Small intestine (tissue), 7 donors: ENCODE measurements at regions not wholly inside any gene's neighbourhood (a gene's known extent, or its start where the extent isn't known, plus 50 kb on each side); places are given as distances from the start of the nearest gene placed in this dataset.

ENCODE experiments used
- DNase-seq, 2 donors: peaks; one replicate each; pipeline versions ENCODE4 v3.0.0 to v3.0.0-alpha.2; 2013
- FAIRE-seq: peaks from 2 replicates; lab custom pipeline; 2012; peaks lifted over from hg19 to GRCh38; lab: Jason Lieb, UNC
- H3K27ac ChIP-seq, 3 donors: one replicate each; pipeline ENCODE4 v1.5.1; 2013; ENCODE audit warnings: low read length in 2 of 3, mild to moderate bottlenecking in 2 of 3, control low read depth in 1 of 3, inconsistent platforms in 1 of 3, low read depth in 1 of 3, moderate library complexity in 1 of 3
- H3K27me3 ChIP-seq, 3 donors: one replicate each; pipeline ENCODE4 v1.6.1; 2013; ENCODE audit warnings: low read length in 3 of 3, inconsistent platforms in 1 of 3; ENCODE audit not compliant: control insufficient read depth in 3 of 3, insufficient read depth in 3 of 3
- H3K36me3 ChIP-seq, 3 donors: one replicate each; pipeline ENCODE4 v1.6.1; 2013; ENCODE audit warnings: low read length in 3 of 3, inconsistent platforms in 1 of 3, low read depth in 1 of 3, mild to moderate bottlenecking in 1 of 3, moderate library complexity in 1 of 3; ENCODE audit not compliant: control insufficient read depth in 3 of 3, insufficient read depth in 2 of 3
- H3K4me1 ChIP-seq, 3 donors: one replicate each; pipeline ENCODE4 v1.6.1; 2013; ENCODE audit warnings: low read length in 2 of 3, inconsistent platforms in 1 of 3, low read depth in 1 of 3, mild to moderate bottlenecking in 1 of 3, moderate library complexity in 1 of 3; ENCODE audit not compliant: control insufficient read depth in 3 of 3, insufficient read depth in 2 of 3
- H3K4me3 ChIP-seq, 3 donors: one replicate each; pipeline ENCODE4 v1.5.1; 2013; ENCODE audit warnings: low read length in 3 of 3, control low read depth in 1 of 3, inconsistent platforms in 1 of 3, low read depth in 1 of 3, mild to moderate bottlenecking in 1 of 3, moderate library complexity in 1 of 3
- H3K9me3 ChIP-seq, 2 donors: one replicate each; pipeline ENCODE4 v1.6.1; 2013; ENCODE audit warnings: low read depth in 1 of 2, low read length in 1 of 2; ENCODE audit not compliant: control insufficient read depth in 2 of 2, insufficient read depth in 1 of 2
- WGBS, 3 donors: extraction: QIAGEN DNeasy Blood & Tissue Kit; methylation state at CpG; one replicate each; pipeline ENCODE4 v1.1.7; 2013; 5-methylcytosine and 5-hydroxymethylcytosine counted together
- donor health status: healthy with polysubstance abuse.
- donor health status: control.
- donor health status: control.
- donor health status: Bipolar disorder and iron deficiency.
- donor health status: healthy.

GRCh38 chr12:54126029-54126695, 62.6 kb downstream of the SMUG1 start:
- FAIRE-seq (no peak), DNase-seq (peak in 1 of 2 donors; percentile 42)
- 1 to 3% (median 2%) methylated on average over 32 to 46 of the region's 46 CpGs for WGBS, 3 donors
- Histone ChIP-seq H3K4me1 (peaks cover 2 to 24% (median 3%) of the 10 kb centered on the region in 3 donors), H3K4me3 (peak overlapping the region; percentile 29 to 63 (median 32)), H3K9me3 (peaks cover 0 to 3% of the 10 kb centered on the region in 2 donors), H3K27ac (peak overlapping the region in 2 of 3 donors; percentile 7 to 75), H3K36me3 (peaks cover 0 to 8% (median 0%) of the 10 kb centered on the region in 3 donors), H3K27me3 (peaks cover 3 to 53% (median 15%) of the 10 kb centered on the region in 3 donors)

- peaks cover 2 to 24% (median 3%) of the 10 kb centered on the region in 3 donors for H3K4me1 ChIP-seq
- peaks cover 3 to 53% (median 15%) of the 10 kb centered on the region in 3 donors for H3K27me3 ChIP-seq
- H3K36me3 ChIP-seq: peaks cover 0 to 9% (median 0%) of the 10 kb centered on the region in 3 donors
- 5 to 9% (median 9%) methylated on average over 31 of the region's 31 CpGs for whole genome bisulfite sequencing, 3 donors
- DNase-seq: peak; percentile 11 to 50
- H3K9me3 ChIP-seq: peaks cover 0 to 3% of the 10 kb centered on the region in 2 donors
- H3K27ac ChIP-seq: peak overlapping the region in 2 of 3 donors; percentile 7 to 75
- peak overlapping the region; percentile 29 to 63 (median 32) for H3K4me3 ChIP-seq
- no peak for FAIRE-seq
These were observed 61.9 kb downstream of the SMUG1 start for GRCh38 chr12:54126696-54127537.

GRCh38 chr12:54127538-54128259, 61.1 kb downstream of the SMUG1 start:
- Histone ChIP-seq H3K27me3 (peaks cover 3 to 52% (median 15%) of the 10 kb centered on the region in 3 donors), H3K9me3 (peaks cover 0 to 3% of the 10 kb centered on the region in 2 donors), H3K36me3 (peaks cover 0 to 12% (median 0%) of the 10 kb centered on the region in 3 donors), H3K4me3 (peak overlapping the region in 1 of 3 donors; percentile 63), H3K27ac (peak overlapping the region in 1 of 3 donors; percentile 75), H3K4me1 (peaks cover 2 to 31% (median 3%) of the 10 kb centered on the region in 3 donors)
- 60 to 70% (median 67%) methylated on average over 19 of the region's 19 CpGs for WGBS, 3 donors
- FAIRE-seq (no peak), DNase-seq (no peak)

GRCh38 chr12:54128416-54128815, 60.4 kb downstream of the SMUG1 start:
- H3K27me3 ChIP-seq: peaks cover 3 to 50% (median 14%) of the 10 kb centered on the region in 3 donors
- H3K9me3 ChIP-seq: peaks cover 0 to 3% of the 10 kb centered on the region in 2 donors
- H3K4me1 ChIP-seq: peaks cover 2 to 38% (median 3%) of the 10 kb centered on the region in 3 donors
- DNase-seq (no peak), FAIRE-seq (no peak)
- no peak overlapping the region for H3K4me3 ChIP-seq
- 60 to 77% (median 72%) methylated on average over 3 of the region's 3 CpGs for WGBS, 3 donors
- peaks cover 0 to 12% (median 0%) of the 10 kb centered on the region in 3 donors for H3K36me3 ChIP-seq
- no peak overlapping the region for H3K27ac ChIP-seq

DNA sequence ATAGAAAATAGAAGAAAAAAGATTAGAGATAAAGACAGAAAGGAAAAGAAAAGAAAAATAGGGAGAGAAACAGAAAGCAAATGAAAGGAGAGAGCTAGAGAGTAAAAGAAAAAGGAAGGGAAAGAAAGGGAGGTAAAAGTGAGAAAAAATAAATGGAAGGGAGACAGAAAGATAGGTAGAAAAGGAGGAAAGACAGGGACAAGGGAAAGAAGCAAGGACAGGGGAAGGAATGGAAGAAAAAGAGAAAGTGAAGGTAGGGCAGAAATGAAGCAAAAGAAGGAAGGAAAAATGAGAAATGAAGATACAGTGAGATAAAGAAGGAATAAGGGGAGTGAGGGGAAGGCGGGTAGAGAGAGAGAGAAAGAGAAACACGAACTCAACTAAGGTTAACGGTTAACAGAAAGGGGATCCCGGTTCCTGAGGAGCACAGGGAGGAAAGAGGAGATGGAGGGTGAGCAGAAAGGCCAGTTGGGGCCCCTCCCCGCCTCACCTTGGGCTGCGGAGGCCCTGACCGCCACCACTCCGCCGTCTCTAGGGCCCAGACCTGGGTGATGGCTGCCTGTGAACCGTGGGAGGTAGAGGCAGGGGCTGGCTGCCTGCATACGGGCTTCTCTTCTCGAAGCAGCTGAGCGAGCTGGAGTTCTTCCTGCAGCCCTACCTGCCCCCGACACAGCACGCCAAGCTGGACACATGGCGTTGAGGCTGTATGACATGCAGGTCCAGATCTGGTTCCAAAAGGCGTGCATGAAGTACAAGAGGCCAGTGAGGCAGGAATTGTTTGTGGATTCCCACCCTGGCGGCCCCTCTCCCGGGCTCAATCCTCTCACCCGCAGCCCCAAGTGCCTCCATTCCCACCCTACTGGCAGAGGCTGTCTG, 59.5 kb downstream of the SMUG1 start:
- Histone ChIP-seq H3K4me3 (no peak overlapping the region), H3K9me3 (peaks cover 0 to 3% of the 10 kb centered on the region in 2 donors), H3K36me3 (peaks cover 0 to 12% (median 0%) of the 10 kb centered on the region in 3 donors), H3K27ac (no peak overlapping the region), H3K27me3 (peaks cover 3 to 48% (median 18%) of the 10 kb centered on the region in 3 donors), H3K4me1 (peaks cover 2 to 46% (median 3%) of the 10 kb centered on the region in 3 donors)
- no peak for DNase-seq
- 59 to 61% (median 60%) methylated on average over 20 of the region's 20 CpGs for WGBS, 3 donors
- FAIRE-seq: no peak
